ENCODE measurements at regions not wholly inside any gene's neighbourhood (a gene's known extent, or its start where the extent isn't known, plus 50 kb on each side); places are given as distances from the start of the nearest gene placed in this dataset.

DNA sequence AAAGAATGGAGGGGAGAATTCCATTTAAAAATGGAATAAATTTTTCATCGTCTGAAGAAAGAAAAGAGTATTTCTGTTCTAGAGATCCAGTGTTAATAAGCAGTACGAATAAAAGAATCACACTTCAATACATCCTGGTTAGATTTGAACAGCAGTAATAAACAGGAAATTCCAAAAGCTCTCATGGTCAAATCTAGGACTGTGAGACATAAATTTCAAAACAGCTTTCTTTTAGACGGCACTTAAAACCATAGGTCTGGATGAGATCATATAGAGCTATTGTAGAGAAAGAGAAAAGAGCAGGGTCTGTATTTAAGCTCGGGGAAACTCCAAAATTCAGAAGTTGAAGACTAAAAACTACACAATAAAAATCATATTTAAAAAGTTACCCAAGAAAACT is 1006.9 kb upstream of the CTNND2 start:
- TF ChIP-seq, protein P1, sequence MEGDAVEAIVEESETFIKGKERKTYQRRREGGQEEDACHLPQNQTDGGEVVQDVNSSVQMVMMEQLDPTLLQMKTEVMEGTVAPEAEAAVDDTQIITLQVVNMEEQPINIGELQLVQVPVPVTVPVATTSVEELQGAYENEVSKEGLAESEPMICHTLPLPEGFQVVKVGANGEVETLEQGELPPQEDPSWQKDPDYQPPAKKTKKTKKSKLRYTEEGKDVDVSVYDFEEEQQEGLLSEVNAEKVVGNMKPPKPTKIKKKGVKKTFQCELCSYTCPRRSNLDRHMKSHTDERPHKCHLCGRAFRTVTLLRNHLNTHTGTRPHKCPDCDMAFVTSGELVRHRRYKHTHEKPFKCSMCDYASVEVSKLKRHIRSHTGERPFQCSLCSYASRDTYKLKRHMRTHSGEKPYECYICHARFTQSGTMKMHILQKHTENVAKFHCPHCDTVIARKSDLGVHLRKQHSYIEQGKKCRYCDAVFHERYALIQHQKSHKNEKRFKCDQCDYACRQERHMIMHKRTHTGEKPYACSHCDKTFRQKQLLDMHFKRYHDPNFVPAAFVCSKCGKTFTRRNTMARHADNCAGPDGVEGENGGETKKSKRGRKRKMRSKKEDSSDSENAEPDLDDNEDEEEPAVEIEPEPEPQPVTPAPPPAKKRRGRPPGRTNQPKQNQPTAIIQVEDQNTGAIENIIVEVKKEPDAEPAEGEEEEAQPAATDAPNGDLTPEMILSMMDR (IDR thresholded peaks at IDR 0.05; ENCODE audit: poor library complexity), result no peak
- TF ChIP-seq EZH2phosphoT487 (IDR thresholded peaks at IDR 0.05; ENCODE audit: low read depth, severe bottlenecking, unreplicated experiment), result no peak

Measured in hepatocyte (in vitro differentiated cells).